K562 (cell line): ENCODE measurements at regions not wholly inside any gene's neighbourhood (a gene's known extent, or its start where the extent isn't known, plus 50 kb on each side); places are given as distances from the start of the nearest gene placed in this dataset.

Experiments
- ADNP ChIP-seq: fragments of 200-800 bp; sonication (Bioruptor generic); IDR thresholded peaks from 2 replicates; pipeline ENCODE4 v1.6.1; 2016; ENCODE audit warnings: missing genetic modification characterization, missing compliant biosample characterization
- ATF6 ChIP-seq: sonication (generic); formaldehyde crosslinking; IDR thresholded peaks from 2 replicates; pipeline ENCODE4 v1.4.0; 2020; ENCODE audit warnings: mild to moderate bottlenecking, missing genetic modification reagents
- CREB3 ChIP-seq: fragments of 450-650 bp; conservative IDR thresholded peaks from 2 replicates; pipeline ENCODE4 v1.6.1; 2016; ENCODE audit warnings: missing genetic modification characterization, low read depth, mild to moderate bottlenecking, missing compliant biosample characterization, moderate library complexity
- JUN ChIP-seq, 2 experiments: sonication (generic) in 1 of 2; formaldehyde crosslinking in 1 of 2; IDR thresholded peaks; 2 replicates each; pipeline versions ENCODE4 v1.6.1 to v1.8.0; 2012 to 2022; ENCODE audit warnings: borderline replicate concordance in 2 of 2, mild to moderate bottlenecking in 2 of 2, improper control_type of control experiment in 1 of 2, low read depth in 1 of 2, low read length in 1 of 2, missing genetic modification reagents in 1 of 2
- KDM1A ChIP-seq, 2 experiments: fragments of 450-650 bp; IDR thresholded peaks; 2 replicates each; pipeline ENCODE4 v1.6.1; 2016; ENCODE audit warnings: mild to moderate bottlenecking in 2 of 2
- MED1 ChIP-seq: sonication (generic); formaldehyde crosslinking; IDR thresholded peaks from 2 replicates; pipeline ENCODE4 v1.8.1; 2023; ENCODE audit warnings: missing genetic modification reagents, borderline replicate concordance
- MTA3 ChIP-seq: fragments of 450-650 bp; formaldehyde crosslinking; IDR thresholded peaks from 2 replicates; pipeline ENCODE4 v1.6.1; 2017; ENCODE audit warnings: mild to moderate bottlenecking, borderline replicate concordance
- NEUROD1 ChIP-seq: fragments of 150-350 bp; IDR thresholded peaks from 2 replicates; pipeline ENCODE4 v1.6.1; 2014; ENCODE audit warnings: borderline replicate concordance, low read length, low read depth; ENCODE audit not compliant: partially characterized antibody
- SMC3 ChIP-seq: conservative IDR thresholded peaks from 2 replicates; pipeline ENCODE4 v1.6.1; 2011; ENCODE audit warnings: low read depth, low read length, improper control_type of control experiment; ENCODE audit not compliant: insufficient read depth
- SNIP1 ChIP-seq: fragments of 450-650 bp; IDR thresholded peaks from 2 replicates; pipeline ENCODE4 v1.7.1; 2017; ENCODE audit warnings: low read depth, mild to moderate bottlenecking
- TCF7 ChIP-seq: sonication (generic); IDR thresholded peaks from 2 replicates; pipeline ENCODE4 v1.6.1; 2016; ENCODE audit warnings: antibody characterized with exemption, borderline replicate concordance

- TF ChIP-seq CREB3 (tag), result no peak
- TF ChIP-seq SMC3, result no peak
- no peak for TF ChIP-seq MTA3
- TF ChIP-seq NEUROD1, result no peak
- no peak for TF ChIP-seq ATF6 (CRISPR knock-in tag)
- TF ChIP-seq TCF7, result no peak
- TF ChIP-seq KDM1A (IDR thresholded peaks at IDR 0.05), result no peak
- TF ChIP-seq SNIP1, result no peak
- no peak for TF ChIP-seq ADNP (tag)
- TF ChIP-seq JUN (IDR thresholded peaks at IDR 0.05; ENCODE audit: borderline replicate concordance, low read depth, low read length), result no peak
- no peak for TF ChIP-seq JUN (CRISPR knock-in tag; IDR thresholded peaks at IDR 0.05; ENCODE audit: borderline replicate concordance)
- no peak for TF ChIP-seq MED1 (CRISPR knock-in tag)
These were observed 568.5 kb upstream of the RIOK2 start for GRCh38 chr5:97751540-97751939.
